Trophoblast cell (in vitro differentiated cells and primary cell): ENCODE measurements at regions not wholly inside any gene's neighbourhood (a gene's known extent, or its start where the extent isn't known, plus 50 kb on each side); places are given as distances from the start of the nearest gene placed in this dataset.

Source experiments
- DNase-seq, 2 donors: peaks; one replicate each; pipeline ENCODE4 v3.0.0-alpha.2; 2016
- H2AFZ ChIP-seq: 2 replicates; pipeline ENCODE4 v1.6.1; 2013; ENCODE audit warnings: low read length, moderate library complexity, mild to moderate bottlenecking; ENCODE audit not compliant: insufficient read depth, poor library complexity
- H2AK5ac ChIP-seq: 2 replicates; pipeline ENCODE4 v1.6.1; 2013; ENCODE audit warnings: mild to moderate bottlenecking, low read length
- H2BK120ac ChIP-seq: 2 replicates; pipeline ENCODE4 v1.6.1; 2013; ENCODE audit warnings: low read length, mild to moderate bottlenecking, moderate library complexity; ENCODE audit not compliant: insufficient read depth, poor library complexity
- H2BK12ac ChIP-seq: 2 replicates; pipeline ENCODE4 v1.6.1; 2013; ENCODE audit warnings: mild to moderate bottlenecking, low read length, moderate library complexity
- H2BK5ac ChIP-seq: 2 replicates; pipeline ENCODE4 v1.6.1; 2013; ENCODE audit warnings: low read length, low read depth, moderate library complexity, mild to moderate bottlenecking; ENCODE audit not compliant: poor library complexity
- H3K14ac ChIP-seq: 2 replicates; pipeline ENCODE4 v1.6.1; 2013; ENCODE audit warnings: mild to moderate bottlenecking, low read length
- H3K18ac ChIP-seq: 2 replicates; pipeline ENCODE4 v1.6.1; 2013; ENCODE audit warnings: mild to moderate bottlenecking, low read length
- H3K23ac ChIP-seq: 2 replicates; pipeline ENCODE4 v1.6.1; 2013; ENCODE audit warnings: low read length
- H3K27ac ChIP-seq: 2 replicates; pipeline ENCODE4 v1.5.1; 2013; ENCODE audit warnings: low read depth, mild to moderate bottlenecking, inconsistent platforms, low read length, moderate library complexity
- H3K27me3 ChIP-seq: 2 replicates; pipeline ENCODE4 v1.6.1; 2013; ENCODE audit warnings: inconsistent platforms, mild to moderate bottlenecking, low read length, moderate library complexity; ENCODE audit not compliant: insufficient read depth
- H3K36me3 ChIP-seq, 2 experiments: 1 replicate in 1 of 2; 2 replicates in 1 of 2; pipeline ENCODE4 v1.6.1; 2013; ENCODE audit warnings: low read length in 2 of 2, mild to moderate bottlenecking in 2 of 2, moderate library complexity in 1 of 2; ENCODE audit not compliant: insufficient read depth in 2 of 2, control insufficient read depth in 1 of 2
- H3K4ac ChIP-seq: 2 replicates; pipeline ENCODE4 v1.6.1; 2013; ENCODE audit warnings: low read depth, mild to moderate bottlenecking, low read length, moderate library complexity
- H3K4me1 ChIP-seq, 2 experiments: 1 replicate in 1 of 2; 2 replicates in 1 of 2; pipeline ENCODE4 v1.6.1; 2013; ENCODE audit warnings: low read length in 2 of 2, mild to moderate bottlenecking in 2 of 2, moderate library complexity in 1 of 2; ENCODE audit not compliant: insufficient read depth in 2 of 2, control insufficient read depth in 1 of 2
- H3K4me2 ChIP-seq: 2 replicates; pipeline ENCODE4 v1.6.1; 2013; ENCODE audit warnings: inconsistent platforms, mild to moderate bottlenecking, low read length, moderate library complexity
- H3K4me3 ChIP-seq: 2 replicates; pipeline ENCODE4 v1.5.1; 2013; ENCODE audit warnings: mild to moderate bottlenecking, low read depth, low read length, inconsistent platforms
- H3K79me1 ChIP-seq: one replicate; pipeline ENCODE4 v1.6.1; 2013; ENCODE audit warnings: low read length
- H3K79me2 ChIP-seq: 2 replicates; pipeline ENCODE4 v1.6.1; 2013; ENCODE audit warnings: low read length, mild to moderate bottlenecking; ENCODE audit not compliant: control insufficient read depth, insufficient read depth, poor library complexity
- H3K9ac ChIP-seq: 2 replicates; pipeline ENCODE4 v1.6.1; 2013; ENCODE audit warnings: mild to moderate bottlenecking, low read length
- H3K9me3 ChIP-seq: 2 replicates; pipeline ENCODE4 v1.6.1; 2013; ENCODE audit warnings: low read depth, mild to moderate bottlenecking, control low read depth, inconsistent platforms, low read length; ENCODE audit not compliant: insufficient read depth
- H4K12ac ChIP-seq: 2 replicates; pipeline ENCODE4 v1.6.1; 2013; ENCODE audit warnings: low read depth, mild to moderate bottlenecking, low read length, moderate library complexity
- H4K8ac ChIP-seq: 2 replicates; pipeline ENCODE4 v1.6.1; 2013; ENCODE audit warnings: low read depth, mild to moderate bottlenecking, low read length, moderate library complexity
- H4K91ac ChIP-seq: one replicate; pipeline ENCODE4 v1.6.1; 2013; ENCODE audit warnings: low read depth, mild to moderate bottlenecking, low read length, moderate library complexity
- WGBS: extraction: QIAGEN DNeasy Blood & Tissue Kit; methylation state at CpG from one replicate; pipeline ENCODE4 v1.1.7; 2013; ENCODE audit warnings: missing lambda C conversion rate; ENCODE audit not compliant: insufficient read length, insufficient coverage; ENCODE audit errors: extremely low coverage; 5-methylcytosine and 5-hydroxymethylcytosine counted together

- H3K36me3 ChIP-seq, result no peaks in the 10 kb centered on the region
- no peak overlapping the region for H4K12ac ChIP-seq
- no peak overlapping the region for H2BK120ac ChIP-seq
- no peak overlapping the region for H3K18ac ChIP-seq
- no peaks in the 10 kb centered on the region for H3K79me2 ChIP-seq
- no peaks in the 10 kb centered on the region for H3K4me1 ChIP-seq
- H3K27ac ChIP-seq, result no peak overlapping the region
- H2BK5ac ChIP-seq, result no peak overlapping the region
- H2AFZ ChIP-seq, result no peak overlapping the region
- DNase-seq, result peak in 1 of 2 donors; percentile 27
- no peak overlapping the region for H3K4me3 ChIP-seq
- H3K79me1 ChIP-seq, result no peaks in the 10 kb centered on the region
- H3K14ac ChIP-seq, result no peak overlapping the region
- no peak overlapping the region for H3K23ac ChIP-seq
- H3K9ac ChIP-seq, result no peak overlapping the region
- no peak overlapping the region for H2BK12ac ChIP-seq
- no peak overlapping the region for H4K91ac ChIP-seq
- H4K8ac ChIP-seq, result no peak overlapping the region
- H3K4me2 ChIP-seq, result no peak overlapping the region
- no CpG with 5 or more reads among the region's 2 CpGs for WGBS
- H2AK5ac ChIP-seq, result no peak overlapping the region
- H3K4ac ChIP-seq, result no peak overlapping the region
- peaks cover 2% of the 10 kb centered on the region for H3K9me3 ChIP-seq
- no peaks in the 10 kb centered on the region for H3K27me3 ChIP-seq
Measured at GRCh38 chr5:85017261-85017660, 632.6 kb upstream of the EDIL3 start.

GRCh38 chr5:85030316-85031084, 645.8 kb upstream of the EDIL3 start:
- H2BK12ac ChIP-seq, result no peak overlapping the region
- H3K4me3 ChIP-seq, result no peak overlapping the region
- H4K91ac ChIP-seq, result no peak overlapping the region
- H4K12ac ChIP-seq, result no peak overlapping the region
- no peak for DNase-seq
- no peaks in the 10 kb centered on the region for H3K9me3 ChIP-seq
- no peak overlapping the region for H3K14ac ChIP-seq
- no peak overlapping the region for H2AK5ac ChIP-seq
- H3K79me1 ChIP-seq, result no peaks in the 10 kb centered on the region
- H3K36me3 ChIP-seq, result no peaks in the 10 kb centered on the region
- H3K79me2 ChIP-seq, result no peaks in the 10 kb centered on the region
- no peak overlapping the region for H2BK120ac ChIP-seq
- H3K9ac ChIP-seq, result no peak overlapping the region
- no peak overlapping the region for H3K18ac ChIP-seq
- H3K27ac ChIP-seq, result no peak overlapping the region
- no peak overlapping the region for H2AFZ ChIP-seq
- H3K23ac ChIP-seq, result no peak overlapping the region
- no peak overlapping the region for H2BK5ac ChIP-seq
- no peaks in the 10 kb centered on the region for H3K4me1 ChIP-seq
- H3K4ac ChIP-seq, result no peak overlapping the region
- no peak overlapping the region for H4K8ac ChIP-seq
- H3K27me3 ChIP-seq, result no peaks in the 10 kb centered on the region
- H3K4me2 ChIP-seq, result no peak overlapping the region

- Histone ChIP-seq H2AK5ac (no peak overlapping the region), H3K9ac (no peak overlapping the region), H3K27me3 (no peaks in the 10 kb centered on the region), H2BK5ac (no peak overlapping the region), H3K18ac (no peak overlapping the region), H4K12ac (no peak overlapping the region), H4K8ac (no peak overlapping the region), H3K79me2 (no peaks in the 10 kb centered on the region), H2BK12ac (no peak overlapping the region), H3K79me1 (no peaks in the 10 kb centered on the region), H3K4ac (no peak overlapping the region), H3K14ac (no peak overlapping the region), H3K9me3 (no peaks in the 10 kb centered on the region), H4K91ac (no peak overlapping the region), H2BK120ac (no peak overlapping the region), H3K4me1 (peaks cover 0 to 3% of the 10 kb centered on the region in 2 experiments), H3K27ac (no peak overlapping the region), H3K36me3 (no peaks in the 10 kb centered on the region), H3K4me3 (no peak overlapping the region), H2AFZ (no peak overlapping the region), H3K23ac (no peak overlapping the region), H3K4me2 (no peak overlapping the region)
- WGBS, result no CpG with 5 or more reads among the region's 1 CpG
- DNase-seq, result peak; percentile 3 to 14
Measured at GRCh38 chr5:85049020-85049419, 664.3 kb upstream of the EDIL3 start.

GRCh38 chr5:85052826-85053225, 668.1 kb upstream of the EDIL3 start:
- Histone ChIP-seq H3K18ac (no peak overlapping the region), H2BK5ac (no peak overlapping the region), H2AFZ (no peak overlapping the region), H3K9ac (no peak overlapping the region), H3K27ac (no peak overlapping the region), H3K79me2 (no peaks in the 10 kb centered on the region), H3K4me3 (no peak overlapping the region), H3K9me3 (no peaks in the 10 kb centered on the region), H4K91ac (no peak overlapping the region), H2AK5ac (no peak overlapping the region), H3K27me3 (no peaks in the 10 kb centered on the region), H4K8ac (no peak overlapping the region), H3K4ac (no peak overlapping the region), H2BK120ac (no peak overlapping the region), H3K36me3 (no peaks in the 10 kb centered on the region), H4K12ac (no peak overlapping the region), H2BK12ac (no peak overlapping the region), H3K23ac (no peak overlapping the region), H3K14ac (no peak overlapping the region), H3K79me1 (no peaks in the 10 kb centered on the region), H3K4me1 (peaks cover 0 to 3% of the 10 kb centered on the region in 2 experiments), H3K4me2 (no peak overlapping the region)
- no CpG with 5 or more reads among the region's 3 CpGs for WGBS
- no peak for DNase-seq
